H1 (cell line): ENCODE measurements at regions not wholly inside any gene's neighbourhood (a gene's known extent, or its start where the extent isn't known, plus 50 kb on each side); places are given as distances from the start of the nearest gene placed in this dataset.

Experiments
- CREB1 ChIP-seq: IDR thresholded peaks from 2 replicates; pipeline ENCODE4 v1.6.1; 2012; ENCODE audit warnings: inconsistent platforms

- TF ChIP-seq CREB1 = no peak
These were observed 119.1 kb downstream of the RPS29 start (continued) for GRCh38 chr14:49467091-49467490.
